Astrocyte (in vitro differentiated cells and primary cell): ENCODE measurements at regions not wholly inside any gene's neighbourhood (a gene's known extent, or its start where the extent isn't known, plus 50 kb on each side); places are given as distances from the start of the nearest gene placed in this dataset.

Source experiments
- CTCF ChIP-seq: IDR thresholded peaks from 2 replicates; pipeline ENCODE4 v1.5.1; 2011; ENCODE audit warnings: low read depth, mild to moderate bottlenecking, inconsistent platforms, low read length, moderate library complexity; ENCODE audit not compliant: insufficient read depth
- EZH2 ChIP-seq: IDR thresholded peaks from 2 replicates; pipeline ENCODE4 v1.6.1; 2012; ENCODE audit warnings: mild to moderate bottlenecking, low read length, inconsistent platforms; ENCODE audit not compliant: insufficient read depth

- TF ChIP-seq CTCF: no peak
- no peak for TF ChIP-seq EZH2
Observed at GRCh38 chr3:157631478-157631877, 128.3 kb upstream of the VEPH1 start.
